ENCODE measurements at regions not wholly inside any gene's neighbourhood (a gene's known extent, or its start where the extent isn't known, plus 50 kb on each side); places are given as distances from the start of the nearest gene placed in this dataset.

DNA sequence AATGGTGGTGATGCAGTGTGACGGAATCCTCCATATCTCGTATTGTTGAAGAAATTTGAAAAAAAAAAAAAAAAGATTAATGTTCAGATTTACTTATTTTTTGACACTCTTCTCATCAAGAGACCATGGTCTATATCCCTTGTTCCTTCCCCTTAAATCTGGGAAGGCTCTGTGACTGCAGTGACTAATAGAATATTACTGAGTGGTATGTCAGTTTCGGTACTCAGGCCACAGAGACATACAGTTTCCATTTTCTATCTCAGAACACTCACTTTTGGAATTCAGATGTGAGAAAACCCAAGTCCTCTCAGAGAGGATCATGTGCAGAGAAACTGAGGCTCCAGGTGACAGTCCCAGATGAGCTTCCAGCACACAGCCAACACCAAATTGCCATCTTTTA lies 1193.5 kb downstream of the DTWD2 start:
- TF ChIP-seq RNF2 (IDR thresholded peaks at IDR 0.05; ENCODE audit: borderline replicate concordance, low read depth) (no peak), ZFP36 (IDR thresholded peaks at IDR 0.05; ENCODE audit: borderline replicate concordance, partially characterized antibody) (no peak), RCOR1 (IDR thresholded peaks at IDR 0.05; ENCODE audit: low read depth, low read length) (no peak), KDM1A (IDR thresholded peaks at IDR 0.05; ENCODE audit: low read depth) (no peak), MYC (IDR thresholded peaks at IDR 0.05; ENCODE audit: borderline replicate concordance, low read length) (no peak), REST (IDR thresholded peaks at IDR 0.05) (no peak), HEYL (CRISPR knock-in tag; IDR thresholded peaks at IDR 0.05) (no peak), MAZ (IDR thresholded peaks at IDR 0.05; ENCODE audit: borderline replicate concordance, low read depth, low read length) (no peak)
- TF ChIP-seq, protein P1, sequence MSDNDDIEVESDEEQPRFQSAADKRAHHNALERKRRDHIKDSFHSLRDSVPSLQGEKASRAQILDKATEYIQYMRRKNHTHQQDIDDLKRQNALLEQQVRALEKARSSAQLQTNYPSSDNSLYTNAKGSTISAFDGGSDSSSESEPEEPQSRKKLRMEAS (IDR thresholded peaks at IDR 0.05) = no peak
- no peak for DNase-seq (ENCODE audit: low read depth in 1 of 2, low spot score in 1 of 2)
- CTCF ChIA-PET = no interaction called here
- no peak for ATAC-seq
- Histone ChIP-seq H3K9me3 (no peaks in the 10 kb centered on the region), H3K4me3 (no peak overlapping the region), H3K27ac (no peak overlapping the region), H3K4me2 (no peak overlapping the region), H3K4me1 (no peaks in the 10 kb centered on the region)
- POLR2A ChIA-PET = no interaction called here
- 2% methylated on average over 3 of the region's 3 CpGs for WGBS (ENCODE audit: missing lambda C conversion rate)
- FAIRE-seq = no peak

DNA sequence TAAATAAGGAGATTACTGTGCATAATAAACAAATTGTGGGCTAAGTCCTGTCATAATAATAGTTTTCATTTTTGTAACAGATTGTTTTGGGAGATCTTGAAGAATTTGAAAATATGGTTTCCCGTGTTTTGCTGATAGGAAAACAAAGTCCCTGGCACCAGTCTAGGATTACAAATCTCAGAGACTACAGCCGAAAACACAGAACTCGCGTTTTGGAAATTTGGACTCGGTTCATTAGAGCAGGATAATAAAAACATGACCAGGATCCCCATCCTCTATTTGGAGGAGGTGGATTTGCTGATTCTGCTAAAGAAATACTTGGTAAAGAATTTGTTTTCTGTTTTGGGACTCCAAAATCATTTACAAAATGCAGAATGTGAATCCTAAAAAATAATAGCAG lies 1194.4 kb downstream of the DTWD2 start:
- no peak overlapping the region for H3K4me2 ChIP-seq
- no peaks in the 10 kb centered on the region for H3K4me1 ChIP-seq
- CTCF ChIA-PET = no interaction called here
- no peak overlapping the region for H3K4me3 ChIP-seq
- ATAC-seq (no peak), FAIRE-seq (no peak), DNase-seq (ENCODE audit: low read depth in 1 of 2, low spot score in 1 of 2) (no peak)
- POLR2A ChIA-PET = no interaction called here
- no peaks in the 10 kb centered on the region for H3K9me3 ChIP-seq
- no peak overlapping the region for H3K27ac ChIP-seq
- WGBS (ENCODE audit: missing lambda C conversion rate) = 4% methylated on average over 5 of the region's 5 CpGs
- TF ChIP-seq GATA3 (IDR thresholded peaks at IDR 0.05; ENCODE audit: borderline replicate concordance) (no peak), HDAC2 (IDR thresholded peaks at IDR 0.05) (no peak), CTCF (IDR thresholded peaks at IDR 0.05) (no peak), FOXS1 (CRISPR knock-in tag; IDR thresholded peaks at IDR 0.05) (no peak), HMGXB4 (CRISPR knock-in tag; IDR thresholded peaks at IDR 0.05; ENCODE audit: borderline replicate concordance) (no peak), EHMT2 (IDR thresholded peaks at IDR 0.05; ENCODE audit: low read depth) (no peak), FOSL2 (IDR thresholded peaks at IDR 0.05) (no peak), FOSL2 (CRISPR knock-in tag; IDR thresholded peaks at IDR 0.05) (no peak), MYC (IDR thresholded peaks at IDR 0.05; ENCODE audit: borderline replicate concordance, low read length) (no peak), PHF8 (IDR thresholded peaks at IDR 0.05; ENCODE audit: borderline replicate concordance, low read depth) (no peak), RCOR1 (IDR thresholded peaks at IDR 0.05; ENCODE audit: low read depth, low read length) (no peak), RFX5 (IDR thresholded peaks at IDR 0.05) (no peak), RNF2 (IDR thresholded peaks at IDR 0.05; ENCODE audit: borderline replicate concordance, low read depth) (no peak), ZFP36 (IDR thresholded peaks at IDR 0.05; ENCODE audit: borderline replicate concordance, partially characterized antibody) (no peak), REST (IDR thresholded peaks at IDR 0.05) (no peak), CBX2 (IDR thresholded peaks at IDR 0.05; ENCODE audit: borderline replicate concordance, low read depth) (no peak)
- TF ChIP-seq, protein P2, sequence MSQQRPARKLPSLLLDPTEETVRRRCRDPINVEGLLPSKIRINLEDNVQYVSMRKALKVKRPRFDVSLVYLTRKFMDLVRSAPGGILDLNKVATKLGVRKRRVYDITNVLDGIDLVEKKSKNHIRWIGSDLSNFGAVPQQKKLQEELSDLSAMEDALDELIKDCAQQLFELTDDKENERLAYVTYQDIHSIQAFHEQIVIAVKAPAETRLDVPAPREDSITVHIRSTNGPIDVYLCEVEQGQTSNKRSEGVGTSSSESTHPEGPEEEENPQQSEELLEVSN (IDR thresholded peaks at IDR 0.05; ENCODE audit: borderline replicate concordance, low read depth) = no peak
